H9 (cell line): ENCODE measurements at regions not wholly inside any gene's neighbourhood (a gene's known extent, or its start where the extent isn't known, plus 50 kb on each side); places are given as distances from the start of the nearest gene placed in this dataset.

ENCODE experiments used
- DNase-seq: peaks from one replicate; pipeline ENCODE4 v3.0.0-alpha.2; 2017
- H2AFZ ChIP-seq: one replicate; pipeline ENCODE4 v1.6.1; 2013; ENCODE audit warnings: mild to moderate bottlenecking, low read length, control low read depth, moderate library complexity
- H2AK5ac ChIP-seq: 2 replicates; pipeline ENCODE4 v1.6.1; 2013; ENCODE audit warnings: low read length, control low read depth, mixed read lengths; ENCODE audit not compliant: insufficient read length
- H2BK120ac ChIP-seq: one replicate; pipeline ENCODE4 v1.6.1; 2013; ENCODE audit warnings: low read depth, mild to moderate bottlenecking, low read length, control low read depth, inconsistent platforms; ENCODE audit not compliant: poor library complexity, severe bottlenecking
- H2BK12ac ChIP-seq: 2 replicates; pipeline ENCODE4 v1.6.1; 2013; ENCODE audit warnings: low read length, control low read depth, mixed read lengths, low read depth; ENCODE audit not compliant: insufficient read length
- H2BK15ac ChIP-seq: 2 replicates; pipeline ENCODE4 v1.6.1; 2013; ENCODE audit warnings: low read depth, low read length, control low read depth
- H2BK20ac ChIP-seq: one replicate; pipeline ENCODE4 v1.6.1; 2013; ENCODE audit warnings: low read depth, mild to moderate bottlenecking, low read length, control low read depth, inconsistent platforms; ENCODE audit not compliant: poor library complexity, severe bottlenecking
- H2BK5ac ChIP-seq: 2 replicates; pipeline ENCODE4 v1.6.1; 2013; ENCODE audit warnings: low read length, control low read depth, mixed read lengths; ENCODE audit not compliant: insufficient read length
- H3K14ac ChIP-seq: 2 replicates; pipeline ENCODE4 v1.6.1; 2013; ENCODE audit warnings: low read length, control low read depth; ENCODE audit not compliant: insufficient read depth
- H3K18ac ChIP-seq: 2 replicates; pipeline ENCODE4 v1.6.1; 2013; ENCODE audit warnings: low read depth, mild to moderate bottlenecking, mixed read lengths, low read length, control low read depth; ENCODE audit not compliant: insufficient read length
- H3K23ac ChIP-seq: 2 replicates; pipeline ENCODE4 v1.6.1; 2013; ENCODE audit warnings: low read length, control low read depth, mixed read lengths, low read depth; ENCODE audit not compliant: insufficient read length
- H3K23me2 ChIP-seq: 2 replicates; pipeline ENCODE4 v1.6.1; 2013; ENCODE audit warnings: low read depth, mild to moderate bottlenecking, mixed read lengths, low read length, control low read depth; ENCODE audit not compliant: insufficient read length, poor library complexity, severe bottlenecking
- H3K27ac ChIP-seq: 2 replicates; pipeline ENCODE4 v1.5.1; 2013; ENCODE audit warnings: low read length, control low read depth, mixed read lengths, low read depth; ENCODE audit not compliant: insufficient read length
- H3K27me3 ChIP-seq: 2 replicates; pipeline ENCODE4 v1.6.1; 2013; ENCODE audit warnings: low read length, control low read depth, inconsistent platforms; ENCODE audit not compliant: insufficient read depth
- H3K4ac ChIP-seq: 2 replicates; pipeline ENCODE4 v1.6.1; 2013; ENCODE audit warnings: low read depth, mild to moderate bottlenecking, control low read depth, inconsistent platforms, low read length, moderate library complexity
- H3K4me1 ChIP-seq: 2 replicates; pipeline ENCODE4 v1.6.1; 2013; ENCODE audit warnings: low read length, control low read depth, inconsistent platforms; ENCODE audit not compliant: insufficient read depth
- H3K4me2 ChIP-seq: 2 replicates; pipeline ENCODE4 v1.6.1; 2013; ENCODE audit warnings: low read length, control low read depth, mixed read lengths; ENCODE audit not compliant: insufficient read length, insufficient read depth
- H3K56ac ChIP-seq: 2 replicates; pipeline ENCODE4 v1.6.1; 2013; ENCODE audit warnings: low read depth, mild to moderate bottlenecking, mixed read lengths, low read length, control low read depth; ENCODE audit not compliant: insufficient read length
- H3K79me1 ChIP-seq: 2 replicates; pipeline ENCODE4 v1.6.1; 2013; ENCODE audit warnings: low read depth, mild to moderate bottlenecking, moderate library complexity, low read length, control low read depth, inconsistent platforms; ENCODE audit not compliant: insufficient read depth, poor library complexity, severe bottlenecking
- H3K79me2 ChIP-seq: 2 replicates; pipeline ENCODE4 v1.6.1; 2013; ENCODE audit warnings: low read length, control low read depth, inconsistent platforms; ENCODE audit not compliant: insufficient read depth
- H3K9ac ChIP-seq: 2 replicates; pipeline ENCODE4 v1.6.1; 2013; ENCODE audit warnings: low read length, control low read depth, mixed read lengths; ENCODE audit not compliant: insufficient read length; ENCODE audit errors: extremely low read depth
- H3K9me3 ChIP-seq: one replicate; pipeline ENCODE4 v1.6.1; 2013; ENCODE audit warnings: low read depth, low read length, inconsistent platforms; ENCODE audit not compliant: control insufficient read depth
- H3T11ph ChIP-seq: one replicate; pipeline ENCODE4 v1.6.1; 2013; ENCODE audit warnings: mild to moderate bottlenecking, low read length, control low read depth, inconsistent platforms
- H4K20me1 ChIP-seq: one replicate; pipeline ENCODE4 v1.6.1; 2013; ENCODE audit not compliant: control insufficient read depth, insufficient read length, insufficient read depth
- H4K5ac ChIP-seq: 2 replicates; pipeline ENCODE4 v1.6.1; 2013; ENCODE audit warnings: low read depth, mild to moderate bottlenecking, mixed read lengths, low read length, control low read depth; ENCODE audit not compliant: insufficient read length
- H4K8ac ChIP-seq: replicated peaks from 2 replicates; pipeline ENCODE4 v1.6.1; 2013; ENCODE audit warnings: low read length, control low read depth, mixed read lengths, low read depth; ENCODE audit not compliant: insufficient read length
- H4K91ac ChIP-seq: 2 replicates; pipeline ENCODE4 v1.6.1; 2013; ENCODE audit warnings: low read depth, mild to moderate bottlenecking, moderate library complexity, mixed read lengths, low read length, control low read depth; ENCODE audit not compliant: insufficient read length
- H3K27ac Mint-ChIP-seq, 3 experiments: 2 replicates in 2 of 3; 3 replicates in 1 of 3; pipeline ENCODE4 v1.8.0; 2020 to 2021; ENCODE audit warnings: mixed read lengths in 3 of 3, mild to moderate bottlenecking in 1 of 3, moderate library complexity in 1 of 3
- H3K27me3 Mint-ChIP-seq: 2 replicates; pipeline ENCODE4 v1.8.0; 2021; ENCODE audit warnings: low read depth, mild to moderate bottlenecking, moderate library complexity, mixed read lengths
- H3K36me3 Mint-ChIP-seq, 3 experiments: 2 replicates in 2 of 3; 3 replicates in 1 of 3; pipeline ENCODE4 v1.8.0; 2020 to 2021; ENCODE audit warnings: low read depth in 3 of 3, mixed read lengths in 3 of 3; ENCODE audit not compliant: insufficient read depth in 1 of 3
- H3K4me1 Mint-ChIP-seq, 2 experiments: 2 replicates each; pipeline ENCODE4 v1.8.0; 2020; ENCODE audit warnings: mixed read lengths in 2 of 2
- H3K4me3 Mint-ChIP-seq, 2 experiments: 2 replicates in 1 of 2; 3 replicates in 1 of 2; pipeline ENCODE4 v1.8.0; 2020 to 2021; ENCODE audit warnings: mild to moderate bottlenecking in 2 of 2, mixed read lengths in 2 of 2, moderate library complexity in 1 of 2
- H3K9me3 Mint-ChIP-seq, 2 experiments: 2 replicates in 1 of 2; 3 replicates in 1 of 2; pipeline ENCODE4 v1.8.0; 2020; ENCODE audit warnings: mild to moderate bottlenecking in 2 of 2, mixed read lengths in 2 of 2, moderate library complexity in 1 of 2
- CTCF ChIP-seq: fragments of 200-600 bp; sonication (generic); conservative IDR thresholded peaks from 3 replicates; pipeline ENCODE4 v1.8.0; 2021; ENCODE audit warnings: antibody characterized with exemption, mild to moderate bottlenecking
- WGBS: extraction: QIAGEN DNeasy Blood & Tissue Kit; methylation state at CpG from one replicate; pipeline ENCODE4 v1.1.7; 2013; ENCODE audit warnings: missing lambda C conversion rate, low lambda C conversion rate, mixed read lengths; ENCODE audit not compliant: insufficient read length; ENCODE audit errors: extremely low coverage; 5-methylcytosine and 5-hydroxymethylcytosine counted together

DNA sequence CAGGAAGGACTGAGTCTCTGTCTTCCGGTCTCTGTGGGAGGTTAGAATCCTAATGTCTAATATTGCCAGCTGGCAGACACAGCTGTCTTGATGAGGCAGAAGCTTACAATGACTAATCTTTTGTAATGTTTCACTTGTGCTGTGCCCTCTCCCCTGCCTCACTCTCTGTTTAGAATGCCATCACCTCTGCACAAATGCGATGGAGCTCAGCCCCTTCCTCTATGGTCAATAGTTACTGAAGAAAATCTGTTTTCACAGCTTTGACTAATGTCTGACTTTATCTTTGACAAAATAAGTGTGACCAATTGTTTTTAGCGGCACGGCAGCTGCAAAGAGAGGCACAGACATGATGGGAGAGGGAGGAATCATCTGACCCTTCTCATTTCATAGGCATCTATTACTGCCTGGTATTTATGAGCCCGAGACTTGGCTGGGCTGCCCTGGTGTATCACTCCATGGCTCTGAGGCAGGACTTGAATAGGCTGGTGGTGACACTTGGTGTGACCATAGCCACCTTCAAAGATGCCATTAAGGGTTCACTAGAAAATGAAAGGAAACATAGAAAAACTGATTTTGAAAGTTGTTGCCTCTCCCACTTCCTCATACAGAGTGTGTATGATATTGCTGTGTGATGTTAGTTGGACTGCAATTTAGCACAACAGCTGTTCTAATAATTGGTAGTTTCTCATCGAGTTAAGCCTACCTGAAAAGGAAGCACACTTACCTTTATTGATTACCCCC lies 163.2 kb upstream of the NBPF11 start:
- Histone ChIP-seq H4K5ac (no peak overlapping the region), H4K91ac (no peak overlapping the region), H3K9ac (no peak overlapping the region), H3K56ac (no peak overlapping the region), H3K18ac (no peak overlapping the region), H3K79me1 (no peaks in the 10 kb centered on the region), H2BK12ac (no peak overlapping the region), H2BK15ac (no peak overlapping the region), H3K4me1 (no peaks in the 10 kb centered on the region), H2BK5ac (no peak overlapping the region), H3K79me2 (no peaks in the 10 kb centered on the region), H2AFZ (no peak overlapping the region), H3K27ac (no peak overlapping the region), H3K23me2 (peaks cover 15% of the 10 kb centered on the region), H3T11ph (no peak overlapping the region), H2BK120ac (no peak overlapping the region), H3K14ac (no peak overlapping the region), H2BK20ac (no peak overlapping the region), H3K4ac (no peak overlapping the region), H3K4me2 (no peak overlapping the region), H2AK5ac (no peak overlapping the region), H3K9me3 (no peaks in the 10 kb centered on the region), H4K20me1 (no peaks in the 10 kb centered on the region), H3K23ac (no peak overlapping the region), H4K8ac (no peak overlapping the region), H3K27me3 (peaks cover 7% of the 10 kb centered on the region; the same call in 1 of the 2 replicates)
- H3K4me3 Mint-ChIP-seq: no peak overlapping the region
- no peak for DNase-seq
- peaks cover 5 to 8% of the 10 kb centered on the region in 2 experiments; a peak in 2 of 4 replicates for H3K4me1 Mint-ChIP-seq
- TF ChIP-seq CTCF: no peak
- no CpG with 5 or more reads among the region's 6 CpGs for WGBS
- peaks cover 16 to 20% of the 10 kb centered on the region in 2 experiments; a peak in 4 of 5 replicates for H3K9me3 Mint-ChIP-seq
- H3K27me3 Mint-ChIP-seq: peaks cover 46% of the 10 kb centered on the region
- no peak overlapping the region for H3K27ac Mint-ChIP-seq
- H3K36me3 Mint-ChIP-seq: peaks cover 0 to 8% (median 1%) of the 10 kb centered on the region in 3 experiments; a peak in 3 of 7 replicates
